Left lobe of liver (tissue), 2 donors: ENCODE measurements at regions not wholly inside any gene's neighbourhood (a gene's known extent, or its start where the extent isn't known, plus 50 kb on each side); places are given as distances from the start of the nearest gene placed in this dataset.

Experiments
- ATAC-seq: fragments of 200-7000 bp; cut with Tn5 transposase; one replicate; pipeline ENCODE4 v1.9.1; 2020; ENCODE audit warnings: mild to moderate bottlenecking, moderate library complexity
- DNase-seq: peaks from one replicate; pipeline ENCODE4 v3.0.0-alpha.2; 2020; ENCODE audit warnings: low spot score
- donor health status: DM: no; HTN: no; CAD: no; lungs with moderate emphysema.
- donor health status: DM: no; HTN: yes; CAD: no.

DNA sequence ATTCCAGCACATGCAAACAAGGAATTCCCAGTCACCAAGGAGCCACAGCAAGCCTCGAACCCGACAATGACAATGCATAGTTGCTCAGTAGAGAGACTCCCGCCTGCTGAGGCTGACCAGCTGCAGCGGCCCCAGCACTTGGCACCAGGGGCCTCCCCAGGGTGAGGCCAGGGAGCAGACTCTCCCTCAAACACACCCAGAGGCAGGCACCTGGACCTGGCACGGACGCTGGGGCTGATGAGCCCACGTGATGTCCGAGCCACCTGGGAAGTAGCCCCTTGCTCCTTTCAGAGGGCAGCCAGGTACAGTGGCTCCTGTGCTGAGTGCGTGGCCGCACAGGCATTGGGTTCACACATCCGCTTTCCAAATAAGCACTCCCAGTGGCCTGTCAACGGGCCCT is 315.9 kb upstream of the TGFBR2 start:
- ATAC-seq (no peak), DNase-seq (no peak)

DNA sequence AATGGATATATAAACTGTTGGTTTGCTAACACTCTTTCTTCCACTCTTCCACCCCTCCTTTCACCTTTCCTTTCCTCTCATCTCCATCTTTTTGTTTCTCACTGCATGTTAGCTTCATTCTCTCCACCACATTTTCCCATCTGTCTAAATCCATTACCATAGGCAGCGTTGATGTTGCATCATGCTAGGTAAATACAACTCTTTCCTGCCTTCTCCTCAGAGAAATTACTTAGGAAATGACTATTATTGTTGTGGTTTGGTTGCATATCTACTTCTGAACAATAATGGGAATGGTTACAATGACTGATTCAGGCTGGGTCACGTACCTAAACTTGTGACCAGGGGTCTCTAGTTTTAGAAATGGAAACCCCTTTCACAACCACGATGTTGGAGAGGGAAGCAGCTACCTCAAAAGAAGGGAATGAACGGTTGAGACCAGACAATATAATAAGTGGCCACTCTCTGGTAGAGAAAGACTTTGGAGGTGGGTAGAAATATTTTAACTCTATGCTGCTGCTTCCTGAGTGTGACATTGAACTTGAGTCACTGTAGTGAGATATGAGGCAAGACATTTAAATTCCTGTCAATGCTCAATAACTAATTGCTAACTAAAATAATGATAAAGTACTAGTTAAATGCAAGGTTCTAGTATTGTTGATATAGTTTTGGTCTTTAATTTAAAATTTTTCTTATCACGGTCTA is 314.1 kb upstream of the TGFBR2 start:
- DNase-seq (no peak), ATAC-seq (no peak)

DNA sequence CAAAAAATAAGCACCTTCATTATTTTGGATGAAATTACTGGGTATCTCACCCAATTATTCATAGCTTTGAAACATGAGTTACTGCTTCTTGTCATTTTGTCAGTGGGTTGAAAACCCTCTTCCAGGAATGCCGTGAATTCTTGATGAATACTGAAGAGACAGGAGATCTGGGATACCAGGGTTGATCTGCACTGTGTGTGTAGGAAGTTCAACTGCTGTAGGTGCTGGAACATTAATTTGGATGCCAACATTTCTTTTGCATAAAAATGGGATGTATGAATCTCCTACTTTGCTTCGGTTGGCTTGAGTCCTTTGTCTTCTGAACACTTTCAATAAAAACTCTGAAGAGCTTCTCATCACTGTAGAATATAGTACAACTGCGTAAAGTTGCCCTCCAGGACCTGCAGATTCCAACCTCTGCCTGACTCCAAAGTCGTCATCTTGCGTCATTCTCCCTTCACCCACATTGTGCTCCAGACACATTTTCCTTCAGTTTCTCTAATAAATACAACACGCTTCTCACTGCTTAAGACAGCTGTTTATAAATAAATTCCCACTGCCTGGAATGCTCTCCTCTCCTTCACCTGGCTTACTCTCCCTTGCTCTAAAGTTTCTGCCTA is 312.7 kb upstream of the TGFBR2 start:
- ATAC-seq (no peak), DNase-seq (no peak)

DNA sequence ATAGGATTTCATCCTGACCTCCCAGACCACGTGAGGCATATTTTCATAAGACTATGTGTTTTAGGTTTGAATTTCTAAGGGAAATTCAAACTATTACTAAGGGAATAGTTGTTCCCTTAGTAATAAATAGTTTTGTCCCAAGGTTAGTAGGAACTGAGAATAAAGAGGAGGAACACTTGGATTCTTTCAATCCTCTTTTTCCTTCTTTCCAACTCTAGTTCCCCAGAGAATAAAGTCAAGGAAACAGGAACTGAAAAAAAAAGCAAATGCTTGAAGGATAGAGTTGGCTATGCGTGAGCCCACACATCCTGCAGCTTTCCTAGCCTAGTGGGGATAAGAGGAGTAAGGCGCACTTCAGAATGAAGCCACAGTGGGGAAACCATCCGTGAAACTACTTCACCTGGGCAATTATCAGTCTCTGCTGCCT is 312.1 kb upstream of the TGFBR2 start:
- DNase-seq (no peak), ATAC-seq (no peak)

DNA sequence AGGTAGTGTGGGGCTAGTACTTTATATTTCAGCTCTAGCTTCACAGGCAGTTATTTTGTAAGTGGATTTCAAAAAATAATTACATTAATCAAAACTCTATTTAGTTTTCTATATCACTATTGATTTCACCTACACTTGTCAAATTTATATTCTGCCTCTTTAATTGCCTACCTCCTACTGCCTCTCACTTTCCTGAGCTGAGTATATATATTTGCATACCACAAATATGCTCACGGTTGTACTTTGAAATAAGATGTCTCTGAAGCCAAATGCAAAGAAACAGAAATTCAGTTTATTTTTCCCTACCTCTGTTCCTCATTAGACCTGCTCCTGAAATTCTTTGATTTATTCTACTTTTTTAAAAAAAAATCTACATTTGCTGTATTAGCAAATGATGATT is 309.3 kb upstream of the TGFBR2 start:
- DNase-seq (no peak), ATAC-seq (no peak)

DNA sequence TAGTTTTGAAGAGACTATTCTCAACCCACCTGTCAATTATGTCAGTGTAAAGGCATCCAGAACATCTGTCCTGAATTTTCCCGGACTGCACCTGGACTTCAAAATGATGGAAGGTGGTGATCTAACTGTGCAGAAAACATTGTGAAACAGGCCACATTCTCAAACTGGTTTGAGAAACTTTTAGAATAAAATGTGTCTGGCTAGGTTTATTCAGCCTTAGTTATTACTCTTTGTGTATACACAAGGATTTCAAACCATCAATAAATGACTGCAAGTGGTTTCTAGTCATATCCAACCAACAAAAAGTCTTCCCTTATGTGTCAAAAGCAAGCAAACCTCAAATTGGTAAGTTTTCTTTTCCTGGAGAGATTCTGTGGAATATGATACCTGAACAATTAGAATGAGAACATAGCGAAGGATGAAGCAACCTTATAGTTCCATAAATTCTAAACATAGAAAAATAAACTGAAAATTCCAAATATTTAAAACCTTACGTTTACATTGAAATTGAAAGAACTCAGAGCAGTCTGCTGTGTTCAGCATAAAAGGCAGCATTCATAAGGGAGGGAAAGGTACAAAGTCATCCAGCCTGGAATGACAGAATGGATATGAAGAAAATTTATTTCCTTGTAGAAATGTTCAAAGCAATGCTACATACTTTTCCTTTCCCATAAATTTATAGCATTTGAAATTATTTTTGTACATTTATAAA is 306.6 kb upstream of the TGFBR2 start:
- no peak for DNase-seq
- ATAC-seq = no peak

DNA sequence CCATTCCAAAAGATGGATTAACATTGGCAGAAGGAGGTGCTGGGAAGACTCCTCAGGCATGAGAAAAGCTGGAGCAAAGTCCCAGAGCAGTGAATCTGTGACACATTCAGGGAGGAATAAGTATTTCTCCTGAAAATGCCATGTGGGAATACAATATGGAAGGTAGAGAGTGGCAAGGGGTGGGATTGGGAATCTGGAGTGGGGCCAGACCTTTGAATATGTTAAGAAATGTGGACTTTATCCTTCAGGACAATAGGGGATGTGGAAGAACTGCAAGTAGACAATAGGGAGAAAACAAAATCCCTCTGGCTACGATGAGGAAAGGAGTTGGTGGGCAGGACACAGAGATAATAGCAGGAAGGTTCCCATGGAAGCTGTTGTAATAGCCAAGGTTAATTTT is 305.6 kb upstream of the TGFBR2 start:
- DNase-seq = no peak
- no peak for ATAC-seq

DNA sequence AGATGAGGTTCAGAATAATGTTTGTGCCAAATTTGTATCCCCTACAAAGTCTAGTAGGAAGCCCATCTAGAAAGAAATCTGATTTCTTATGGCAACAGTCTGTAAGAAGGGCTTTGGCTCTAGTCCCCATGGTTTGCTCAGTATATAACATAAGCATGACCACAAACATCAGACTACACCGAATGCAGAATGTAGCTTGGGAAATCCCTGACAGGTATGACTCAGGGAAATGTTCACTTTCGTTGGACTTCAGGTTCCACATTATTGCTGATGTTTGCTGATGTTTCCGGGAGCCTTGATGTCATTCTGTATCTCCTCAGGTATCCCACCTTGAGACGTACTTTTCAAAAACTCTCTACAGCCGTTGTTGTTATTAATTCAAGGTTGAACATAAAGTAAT is 304.4 kb upstream of the TGFBR2 start:
- no peak for ATAC-seq
- DNase-seq = no peak

DNA sequence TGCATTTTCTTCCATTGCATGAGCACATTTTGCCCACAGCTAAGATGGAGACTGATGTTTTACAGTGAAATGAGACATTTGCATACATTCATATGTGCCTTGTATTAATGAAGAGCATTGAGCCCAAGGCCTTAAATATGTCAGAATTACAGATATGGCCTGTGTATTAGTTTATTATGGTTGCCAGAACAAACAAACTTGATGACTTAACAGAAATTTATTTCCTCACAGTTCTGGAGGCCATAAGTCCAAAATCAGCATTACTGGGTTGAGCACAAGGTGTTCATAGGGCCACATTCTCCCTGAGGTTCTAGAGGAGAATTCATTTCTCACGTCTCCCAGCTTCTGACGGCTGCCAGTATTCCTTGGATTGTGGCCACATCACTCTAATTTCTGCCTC is 302.6 kb upstream of the TGFBR2 start:
- ATAC-seq = no peak
- no peak for DNase-seq

DNA sequence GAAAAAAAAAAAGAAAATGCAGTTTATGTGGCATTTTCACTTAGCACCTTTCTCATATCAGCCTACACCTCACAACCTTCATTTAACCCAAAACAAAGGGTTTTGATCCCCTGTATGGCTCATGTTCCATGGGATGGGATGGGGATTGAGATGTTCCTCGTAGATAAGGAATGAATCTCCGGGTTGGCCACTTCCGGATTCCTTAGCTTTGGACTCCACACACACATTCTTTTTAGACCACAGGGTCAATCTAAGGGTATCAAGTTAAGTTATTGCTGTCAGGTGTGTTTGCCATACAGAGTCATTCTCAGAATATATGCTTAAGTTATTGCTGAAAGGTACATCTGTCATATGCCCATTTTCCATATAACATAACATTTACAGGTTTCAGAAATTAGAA is 301.4 kb upstream of the TGFBR2 start:
- DNase-seq (no peak), ATAC-seq (no peak)

DNA sequence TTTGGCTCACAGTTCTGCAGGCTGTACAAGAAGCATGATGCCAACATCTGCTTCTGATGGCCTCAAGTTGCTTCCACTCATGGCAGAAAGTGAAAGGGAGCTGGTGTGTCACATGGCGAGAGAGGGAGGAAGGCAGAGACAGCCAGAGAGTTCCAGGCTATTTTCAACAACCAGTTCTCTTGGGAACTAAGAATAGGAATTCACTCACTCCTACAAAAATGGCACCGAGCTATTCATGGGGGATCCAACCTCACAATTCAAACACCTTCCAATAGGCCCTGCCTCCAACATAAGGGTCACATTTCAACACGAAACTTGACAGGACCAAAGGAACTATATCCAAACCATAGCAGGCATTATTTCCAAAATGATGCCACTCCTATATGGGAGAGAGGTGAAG is 299.5 kb upstream of the TGFBR2 start:
- ATAC-seq (no peak), DNase-seq (no peak)

DNA sequence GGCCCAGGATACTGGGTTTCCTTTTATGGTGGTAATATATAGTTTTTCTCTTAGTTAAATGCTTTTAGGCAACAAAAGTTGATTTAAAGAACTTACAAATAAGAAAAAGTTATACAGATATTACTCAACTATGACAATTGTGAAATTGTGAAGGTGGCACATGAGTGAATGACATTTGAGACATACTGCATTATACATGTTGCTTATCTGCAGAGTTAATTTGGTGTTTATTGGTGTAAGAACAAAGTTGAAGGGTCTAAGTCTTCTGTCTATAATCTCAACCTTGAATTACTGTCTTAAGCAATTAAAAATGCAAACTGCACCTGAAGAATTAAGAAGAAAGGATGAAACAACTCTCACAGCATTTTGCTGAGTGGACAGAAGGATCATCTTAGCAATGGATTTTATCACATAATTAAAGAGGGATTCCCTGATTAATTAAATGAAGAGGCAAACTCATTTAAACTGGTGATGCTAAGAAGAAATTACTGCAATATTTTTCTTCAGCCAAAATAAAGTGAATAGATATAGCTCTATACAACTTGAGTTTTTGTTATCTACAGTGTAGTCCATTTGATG is 298.9 kb upstream of the TGFBR2 start:
- DNase-seq = no peak
- ATAC-seq = no peak

DNA sequence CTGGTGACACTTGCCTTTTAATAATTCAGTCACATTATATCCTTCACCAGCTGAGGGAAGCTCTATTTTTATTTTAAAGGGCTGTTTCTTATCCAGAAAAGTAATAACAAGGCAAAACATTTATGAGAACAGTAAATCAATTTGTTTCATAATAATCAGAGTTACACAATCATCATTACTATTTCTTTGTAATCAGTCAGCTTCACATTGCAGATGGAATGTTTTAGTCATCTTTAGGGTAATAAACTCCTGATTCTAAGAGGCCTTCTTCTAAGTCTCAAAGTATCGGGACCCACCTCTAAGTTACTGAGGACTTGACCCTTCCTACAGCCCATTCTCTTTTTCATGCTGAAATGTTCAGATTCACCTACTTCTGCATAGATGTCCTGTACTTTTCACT is 298.3 kb upstream of the TGFBR2 start:
- DNase-seq (no peak), ATAC-seq (no peak)

DNA sequence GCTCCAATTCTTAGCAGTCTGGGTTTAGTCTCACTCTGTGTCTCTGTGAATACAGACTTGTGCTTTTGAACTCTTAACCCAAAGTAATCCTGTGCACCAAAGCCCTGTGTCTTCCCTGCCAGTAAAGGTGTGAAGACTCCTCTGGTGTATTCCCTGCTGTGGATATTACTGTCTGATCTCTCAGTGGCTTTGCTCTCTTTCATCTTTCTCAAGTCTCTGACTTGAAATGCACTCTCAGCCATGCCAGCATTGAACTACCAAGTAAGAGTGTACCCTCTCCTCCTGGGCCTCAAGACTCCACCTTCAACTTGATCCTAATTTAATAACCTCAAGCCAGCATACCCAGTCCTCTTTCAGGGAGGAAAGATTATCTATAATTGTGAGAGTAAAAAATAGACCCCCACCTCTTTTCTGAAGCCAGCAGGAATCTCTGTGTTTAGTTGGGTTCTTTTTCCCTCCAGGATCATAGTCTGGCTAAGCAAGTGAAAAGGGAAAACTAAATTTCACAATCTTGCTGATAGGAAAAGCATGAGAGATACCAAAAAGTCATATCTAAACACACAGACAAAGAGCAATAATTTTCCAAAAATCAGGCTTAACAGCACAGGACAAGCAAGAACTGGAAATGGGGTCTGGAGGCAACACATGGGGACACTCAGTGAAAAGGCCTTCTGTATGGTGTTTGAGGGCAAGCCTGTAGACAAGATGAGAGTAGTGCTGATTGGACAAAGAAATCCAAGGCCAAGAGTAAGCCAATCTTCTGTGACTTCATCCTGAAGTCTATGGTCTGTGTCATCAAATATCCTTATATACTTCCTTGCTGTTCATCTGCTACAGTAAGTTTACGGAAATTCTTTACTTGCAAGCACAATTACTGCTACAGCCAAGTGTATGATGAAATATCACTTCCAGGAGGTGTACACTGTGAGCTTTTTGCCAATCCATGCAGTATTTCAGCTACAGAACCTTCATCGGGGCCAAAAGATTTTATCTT is 296.1 kb upstream of the TGFBR2 start:
- peak; percentile 86 for ATAC-seq
- no peak for DNase-seq

DNA sequence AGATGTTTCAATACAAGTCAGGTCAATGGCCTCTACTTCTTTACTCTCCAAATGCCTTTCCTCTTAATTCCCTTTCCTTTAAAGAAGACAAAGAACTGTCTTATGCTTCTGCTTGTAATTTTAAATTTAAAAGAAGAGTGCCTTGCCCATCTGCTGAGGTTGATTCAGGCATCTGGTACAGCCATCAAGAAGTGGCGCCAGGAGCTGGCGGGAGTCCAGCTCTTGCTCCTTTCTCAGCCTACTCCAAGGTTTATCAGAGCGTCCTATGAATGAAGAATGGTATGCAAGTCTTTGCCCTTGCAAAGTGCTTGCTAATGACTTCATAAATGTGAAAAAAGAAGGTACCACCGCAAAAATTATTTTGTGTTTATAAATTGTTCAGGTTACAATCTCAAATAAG is 294.6 kb upstream of the TGFBR2 start:
- DNase-seq = no peak
- ATAC-seq = no peak

DNA sequence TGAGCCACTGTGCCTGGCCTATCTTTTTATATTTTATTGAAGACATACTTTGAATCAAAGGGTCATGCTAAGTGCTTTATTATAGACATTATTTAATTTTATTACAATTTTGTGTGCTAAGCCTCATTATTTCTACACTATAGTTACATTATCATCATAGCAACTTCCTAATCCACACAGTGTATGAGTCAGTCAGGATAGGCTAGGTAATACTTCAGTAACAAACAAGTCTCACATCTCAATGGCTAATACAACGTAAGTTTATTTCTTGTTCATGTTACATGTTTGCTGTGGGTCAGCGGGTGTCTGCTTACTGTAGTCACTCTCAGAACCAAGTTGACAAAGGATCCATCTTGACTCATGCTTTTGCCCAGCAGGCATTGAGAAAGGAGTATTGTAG is 292.6 kb upstream of the TGFBR2 start:
- ATAC-seq = no peak

DNA sequence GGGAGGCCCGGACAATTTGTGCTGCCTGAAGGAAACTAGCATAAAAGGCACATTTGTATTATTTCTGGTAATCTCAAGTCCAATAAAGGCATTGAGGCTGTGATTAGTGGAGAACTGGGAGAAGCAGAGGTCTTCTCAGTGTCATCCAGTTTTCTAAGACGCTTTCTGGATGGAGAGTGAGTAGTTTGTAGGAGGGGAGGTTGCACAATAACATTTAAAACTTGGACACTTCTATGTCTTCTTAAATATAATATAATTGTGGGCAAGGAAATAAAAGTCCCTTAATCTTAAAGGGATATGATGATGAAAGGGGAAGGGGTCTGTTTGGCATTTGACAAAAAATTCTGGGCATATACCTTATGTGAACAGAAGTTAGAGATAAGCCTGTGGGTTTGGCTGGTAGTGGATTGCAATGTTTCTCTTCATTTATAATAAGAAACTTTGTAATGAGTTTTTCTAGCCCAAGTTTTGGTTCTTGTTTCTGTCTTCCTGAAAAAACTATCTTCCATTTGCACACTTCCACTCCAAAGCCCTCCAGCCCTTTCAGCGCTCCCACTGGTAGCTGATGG is 291.6 kb upstream of the TGFBR2 start:
- no peak for ATAC-seq
- no peak for DNase-seq

More for the DNA sequence above, 292.6 kb upstream of the TGFBR2 start:
- no peak for DNase-seq

DNA sequence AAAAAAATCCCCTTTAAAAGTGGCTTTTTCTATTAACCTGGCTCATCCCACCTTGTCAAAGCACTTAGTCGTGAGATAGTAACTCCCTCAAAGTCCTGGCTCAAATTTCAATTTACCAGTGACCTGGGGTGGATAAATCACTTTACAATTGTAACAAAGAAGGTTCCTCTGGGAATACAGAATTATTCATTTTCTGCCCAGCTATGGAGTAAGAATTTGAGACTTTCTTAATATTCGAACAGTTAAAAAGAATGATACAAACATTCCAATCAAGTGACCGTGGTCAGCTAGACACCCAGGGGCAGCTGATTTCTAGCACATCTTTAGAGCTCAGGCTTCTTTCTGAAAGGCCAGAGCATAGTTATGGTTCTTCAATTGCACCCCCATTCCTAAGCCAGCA is 291.0 kb upstream of the TGFBR2 start:
- no peak for DNase-seq
- no peak for ATAC-seq

DNA sequence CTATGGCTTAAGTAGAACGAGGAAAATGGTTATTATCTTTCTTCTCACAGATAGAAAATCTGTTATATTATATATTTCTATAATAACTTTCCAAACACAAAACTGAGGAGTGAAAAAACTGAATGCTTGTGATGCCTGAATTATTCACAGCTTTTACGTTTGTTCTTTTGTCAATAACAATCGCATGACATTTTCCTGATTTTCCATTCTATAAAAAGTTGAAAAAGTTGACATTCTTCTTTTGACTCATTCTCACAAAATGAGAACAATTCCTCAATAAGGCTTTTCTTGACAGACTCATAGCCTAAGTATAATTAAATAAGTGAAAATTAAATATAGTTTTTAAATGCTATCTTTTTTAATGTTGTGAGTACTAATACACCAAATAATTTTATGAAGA is 288.8 kb upstream of the TGFBR2 start:
- DNase-seq (no peak), ATAC-seq (no peak)

DNA sequence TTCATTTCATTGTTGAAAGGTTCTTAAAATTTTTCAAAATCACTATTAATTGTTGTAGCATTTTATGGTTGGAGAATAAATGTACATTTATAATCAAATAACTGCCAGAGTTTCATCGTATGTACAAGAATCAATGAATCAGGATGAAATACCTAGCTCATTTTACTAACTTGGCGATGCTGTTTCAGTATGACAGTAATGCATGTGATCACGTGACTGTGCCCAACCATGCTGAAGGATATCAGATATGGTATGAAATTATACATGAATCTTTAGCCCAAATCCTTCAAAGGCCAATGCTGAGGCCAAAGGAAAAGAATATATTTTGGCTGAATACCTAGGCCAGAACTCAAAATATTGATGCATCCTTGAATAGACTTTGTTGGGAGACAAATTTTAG is 288.3 kb upstream of the TGFBR2 start:
- ATAC-seq = no peak
- DNase-seq = no peak

DNA sequence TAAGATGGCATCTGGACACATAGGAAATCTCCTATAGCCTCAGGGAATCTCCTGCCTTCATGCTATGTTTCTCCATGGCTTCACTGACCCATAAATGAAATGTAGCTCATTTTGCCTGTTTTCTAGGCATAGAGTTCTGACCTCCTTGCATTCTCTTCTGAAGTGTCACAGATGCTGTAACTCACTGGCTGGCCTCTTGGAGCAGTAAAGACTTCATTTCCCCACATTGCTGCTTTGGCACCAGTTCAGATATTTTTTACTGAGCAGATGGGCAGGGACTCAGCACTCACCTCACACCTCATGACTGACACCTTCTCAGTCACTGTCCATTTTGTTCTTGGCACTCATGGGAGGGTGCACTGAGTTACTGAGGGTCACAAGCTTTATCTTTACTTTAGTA is 286.7 kb upstream of the TGFBR2 start:
- DNase-seq (no peak), ATAC-seq (peak; percentile 78)
